H9 (cell line): ENCODE measurements at regions not wholly inside any gene's neighbourhood (a gene's known extent, or its start where the extent isn't known, plus 50 kb on each side); places are given as distances from the start of the nearest gene placed in this dataset.

Experiments used
- DNase-seq: peaks from one replicate; pipeline ENCODE4 v3.0.0-alpha.2; 2017
- H2AFZ ChIP-seq: one replicate; pipeline ENCODE4 v1.6.1; 2013; ENCODE audit warnings: mild to moderate bottlenecking, low read length, control low read depth, moderate library complexity
- H2AK5ac ChIP-seq: 2 replicates; pipeline ENCODE4 v1.6.1; 2013; ENCODE audit warnings: low read length, control low read depth, mixed read lengths; ENCODE audit not compliant: insufficient read length
- H2BK120ac ChIP-seq: one replicate; pipeline ENCODE4 v1.6.1; 2013; ENCODE audit warnings: low read depth, mild to moderate bottlenecking, low read length, control low read depth, inconsistent platforms; ENCODE audit not compliant: poor library complexity, severe bottlenecking
- H2BK12ac ChIP-seq: 2 replicates; pipeline ENCODE4 v1.6.1; 2013; ENCODE audit warnings: low read length, control low read depth, mixed read lengths, low read depth; ENCODE audit not compliant: insufficient read length
- H2BK15ac ChIP-seq: 2 replicates; pipeline ENCODE4 v1.6.1; 2013; ENCODE audit warnings: low read depth, low read length, control low read depth
- H2BK20ac ChIP-seq: one replicate; pipeline ENCODE4 v1.6.1; 2013; ENCODE audit warnings: low read depth, mild to moderate bottlenecking, low read length, control low read depth, inconsistent platforms; ENCODE audit not compliant: poor library complexity, severe bottlenecking
- H2BK5ac ChIP-seq: 2 replicates; pipeline ENCODE4 v1.6.1; 2013; ENCODE audit warnings: low read length, control low read depth, mixed read lengths; ENCODE audit not compliant: insufficient read length
- H3K14ac ChIP-seq: 2 replicates; pipeline ENCODE4 v1.6.1; 2013; ENCODE audit warnings: low read length, control low read depth; ENCODE audit not compliant: insufficient read depth
- H3K18ac ChIP-seq: 2 replicates; pipeline ENCODE4 v1.6.1; 2013; ENCODE audit warnings: low read depth, mild to moderate bottlenecking, mixed read lengths, low read length, control low read depth; ENCODE audit not compliant: insufficient read length
- H3K23ac ChIP-seq: 2 replicates; pipeline ENCODE4 v1.6.1; 2013; ENCODE audit warnings: low read length, control low read depth, mixed read lengths, low read depth; ENCODE audit not compliant: insufficient read length
- H3K23me2 ChIP-seq: 2 replicates; pipeline ENCODE4 v1.6.1; 2013; ENCODE audit warnings: low read depth, mild to moderate bottlenecking, mixed read lengths, low read length, control low read depth; ENCODE audit not compliant: insufficient read length, poor library complexity, severe bottlenecking
- H3K27ac ChIP-seq: 2 replicates; pipeline ENCODE4 v1.5.1; 2013; ENCODE audit warnings: low read length, control low read depth, mixed read lengths, low read depth; ENCODE audit not compliant: insufficient read length
- H3K27me3 ChIP-seq: 2 replicates; pipeline ENCODE4 v1.6.1; 2013; ENCODE audit warnings: low read length, control low read depth, inconsistent platforms; ENCODE audit not compliant: insufficient read depth
- H3K4ac ChIP-seq: 2 replicates; pipeline ENCODE4 v1.6.1; 2013; ENCODE audit warnings: low read depth, mild to moderate bottlenecking, control low read depth, inconsistent platforms, low read length, moderate library complexity
- H3K4me1 ChIP-seq: 2 replicates; pipeline ENCODE4 v1.6.1; 2013; ENCODE audit warnings: low read length, control low read depth, inconsistent platforms; ENCODE audit not compliant: insufficient read depth
- H3K4me2 ChIP-seq: 2 replicates; pipeline ENCODE4 v1.6.1; 2013; ENCODE audit warnings: low read length, control low read depth, mixed read lengths; ENCODE audit not compliant: insufficient read length, insufficient read depth
- H3K56ac ChIP-seq: 2 replicates; pipeline ENCODE4 v1.6.1; 2013; ENCODE audit warnings: low read depth, mild to moderate bottlenecking, mixed read lengths, low read length, control low read depth; ENCODE audit not compliant: insufficient read length
- H3K79me1 ChIP-seq: 2 replicates; pipeline ENCODE4 v1.6.1; 2013; ENCODE audit warnings: low read depth, mild to moderate bottlenecking, moderate library complexity, low read length, control low read depth, inconsistent platforms; ENCODE audit not compliant: insufficient read depth, poor library complexity, severe bottlenecking
- H3K79me2 ChIP-seq: 2 replicates; pipeline ENCODE4 v1.6.1; 2013; ENCODE audit warnings: low read length, control low read depth, inconsistent platforms; ENCODE audit not compliant: insufficient read depth
- H3K9ac ChIP-seq: 2 replicates; pipeline ENCODE4 v1.6.1; 2013; ENCODE audit warnings: low read length, control low read depth, mixed read lengths; ENCODE audit not compliant: insufficient read length; ENCODE audit errors: extremely low read depth
- H3K9me3 ChIP-seq: one replicate; pipeline ENCODE4 v1.6.1; 2013; ENCODE audit warnings: low read depth, low read length, inconsistent platforms; ENCODE audit not compliant: control insufficient read depth
- H3T11ph ChIP-seq: one replicate; pipeline ENCODE4 v1.6.1; 2013; ENCODE audit warnings: mild to moderate bottlenecking, low read length, control low read depth, inconsistent platforms
- H4K20me1 ChIP-seq: one replicate; pipeline ENCODE4 v1.6.1; 2013; ENCODE audit not compliant: control insufficient read depth, insufficient read length, insufficient read depth
- H4K5ac ChIP-seq: 2 replicates; pipeline ENCODE4 v1.6.1; 2013; ENCODE audit warnings: low read depth, mild to moderate bottlenecking, mixed read lengths, low read length, control low read depth; ENCODE audit not compliant: insufficient read length
- H4K8ac ChIP-seq: replicated peaks from 2 replicates; pipeline ENCODE4 v1.6.1; 2013; ENCODE audit warnings: low read length, control low read depth, mixed read lengths, low read depth; ENCODE audit not compliant: insufficient read length
- H4K91ac ChIP-seq: 2 replicates; pipeline ENCODE4 v1.6.1; 2013; ENCODE audit warnings: low read depth, mild to moderate bottlenecking, moderate library complexity, mixed read lengths, low read length, control low read depth; ENCODE audit not compliant: insufficient read length
- H3K27ac Mint-ChIP-seq, 3 experiments: 2 replicates in 2 of 3; 3 replicates in 1 of 3; pipeline ENCODE4 v1.8.0; 2020 to 2021; ENCODE audit warnings: mixed read lengths in 3 of 3, mild to moderate bottlenecking in 1 of 3, moderate library complexity in 1 of 3
- H3K27me3 Mint-ChIP-seq: 2 replicates; pipeline ENCODE4 v1.8.0; 2021; ENCODE audit warnings: low read depth, mild to moderate bottlenecking, moderate library complexity, mixed read lengths
- H3K36me3 Mint-ChIP-seq, 3 experiments: 2 replicates in 2 of 3; 3 replicates in 1 of 3; pipeline ENCODE4 v1.8.0; 2020 to 2021; ENCODE audit warnings: low read depth in 3 of 3, mixed read lengths in 3 of 3; ENCODE audit not compliant: insufficient read depth in 1 of 3
- H3K4me1 Mint-ChIP-seq, 2 experiments: 2 replicates each; pipeline ENCODE4 v1.8.0; 2020; ENCODE audit warnings: mixed read lengths in 2 of 2
- H3K4me3 Mint-ChIP-seq, 2 experiments: 2 replicates in 1 of 2; 3 replicates in 1 of 2; pipeline ENCODE4 v1.8.0; 2020 to 2021; ENCODE audit warnings: mild to moderate bottlenecking in 2 of 2, mixed read lengths in 2 of 2, moderate library complexity in 1 of 2
- H3K9me3 Mint-ChIP-seq, 2 experiments: 2 replicates in 1 of 2; 3 replicates in 1 of 2; pipeline ENCODE4 v1.8.0; 2020; ENCODE audit warnings: mild to moderate bottlenecking in 2 of 2, mixed read lengths in 2 of 2, moderate library complexity in 1 of 2
- WGBS: extraction: QIAGEN DNeasy Blood & Tissue Kit; methylation state at CpG from one replicate; pipeline ENCODE4 v1.1.7; 2013; ENCODE audit warnings: missing lambda C conversion rate, low lambda C conversion rate, mixed read lengths; ENCODE audit not compliant: insufficient read length; ENCODE audit errors: extremely low coverage; 5-methylcytosine and 5-hydroxymethylcytosine counted together
- TF ChIP-seq, protein P1 (sequence below): fragments of 200-600 bp; sonication (generic); conservative IDR thresholded peaks from 3 replicates; pipeline ENCODE4 v1.8.0; 2021; ENCODE audit warnings: antibody characterized with exemption, mild to moderate bottlenecking

DNA sequence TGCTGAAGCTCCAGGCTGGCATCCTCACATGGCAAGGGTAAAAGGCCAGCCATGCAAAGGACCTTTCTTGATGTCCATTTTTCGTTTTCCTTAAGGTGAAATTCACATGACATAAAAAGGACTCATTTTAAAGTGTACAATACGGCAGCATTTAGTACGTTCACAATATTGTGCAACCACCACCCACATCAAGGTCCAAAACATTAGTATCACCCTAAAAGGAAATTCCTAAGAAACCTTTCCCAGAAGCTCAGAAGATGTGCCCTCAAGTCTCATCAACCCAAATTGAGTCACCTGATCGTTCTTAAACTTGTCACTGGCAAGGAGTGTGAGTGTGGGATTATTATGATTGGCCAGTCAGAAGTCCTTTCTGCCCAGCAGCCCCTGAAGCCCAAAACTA is 250.1 kb downstream of the TLE3 start:
- no peak for DNase-seq
- Histone ChIP-seq H3K14ac (no peak overlapping the region), H2BK20ac (no peak overlapping the region), H3K23ac (no peak overlapping the region), H3K27ac (no peak overlapping the region), H4K5ac (no peak overlapping the region), H3K9ac (no peak overlapping the region), H2BK15ac (no peak overlapping the region), H3K4me2 (no peak overlapping the region), H3K56ac (no peak overlapping the region), H3K23me2 (no peaks in the 10 kb centered on the region), H3K79me2 (no peaks in the 10 kb centered on the region), H3K18ac (no peak overlapping the region), H2AK5ac (no peak overlapping the region), H3K27me3 (no peaks in the 10 kb centered on the region), H2BK12ac (no peak overlapping the region), H4K8ac (no peak overlapping the region), H3K9me3 (no peaks in the 10 kb centered on the region), H3T11ph (no peak overlapping the region), H3K79me1 (no peaks in the 10 kb centered on the region), H3K4ac (no peak overlapping the region), H3K4me1 (no peaks in the 10 kb centered on the region), H2AFZ (no peak overlapping the region), H4K91ac (no peak overlapping the region), H2BK120ac (no peak overlapping the region), H4K20me1 (no peaks in the 10 kb centered on the region), H2BK5ac (no peak overlapping the region)
- TF ChIP-seq, protein P1, sequence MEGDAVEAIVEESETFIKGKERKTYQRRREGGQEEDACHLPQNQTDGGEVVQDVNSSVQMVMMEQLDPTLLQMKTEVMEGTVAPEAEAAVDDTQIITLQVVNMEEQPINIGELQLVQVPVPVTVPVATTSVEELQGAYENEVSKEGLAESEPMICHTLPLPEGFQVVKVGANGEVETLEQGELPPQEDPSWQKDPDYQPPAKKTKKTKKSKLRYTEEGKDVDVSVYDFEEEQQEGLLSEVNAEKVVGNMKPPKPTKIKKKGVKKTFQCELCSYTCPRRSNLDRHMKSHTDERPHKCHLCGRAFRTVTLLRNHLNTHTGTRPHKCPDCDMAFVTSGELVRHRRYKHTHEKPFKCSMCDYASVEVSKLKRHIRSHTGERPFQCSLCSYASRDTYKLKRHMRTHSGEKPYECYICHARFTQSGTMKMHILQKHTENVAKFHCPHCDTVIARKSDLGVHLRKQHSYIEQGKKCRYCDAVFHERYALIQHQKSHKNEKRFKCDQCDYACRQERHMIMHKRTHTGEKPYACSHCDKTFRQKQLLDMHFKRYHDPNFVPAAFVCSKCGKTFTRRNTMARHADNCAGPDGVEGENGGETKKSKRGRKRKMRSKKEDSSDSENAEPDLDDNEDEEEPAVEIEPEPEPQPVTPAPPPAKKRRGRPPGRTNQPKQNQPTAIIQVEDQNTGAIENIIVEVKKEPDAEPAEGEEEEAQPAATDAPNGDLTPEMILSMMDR = no peak
- no peaks in the 10 kb centered on the region; a peak in 1 of 5 replicates for H3K9me3 Mint-ChIP-seq
- H3K27me3 Mint-ChIP-seq = peaks cover 3% of the 10 kb centered on the region
- no peaks in the 10 kb centered on the region; a peak in 2 of 7 replicates for H3K36me3 Mint-ChIP-seq
- H3K4me1 Mint-ChIP-seq = peaks cover 8 to 17% of the 10 kb centered on the region in 2 experiments
- WGBS = no CpG with 5 or more reads among the region's 4 CpGs
- no peak overlapping the region for H3K4me3 Mint-ChIP-seq
- no peak overlapping the region for H3K27ac Mint-ChIP-seq
